Transverse colon (tissue), 3 donors: ENCODE measurements at regions not wholly inside any gene's neighbourhood (a gene's known extent, or its start where the extent isn't known, plus 50 kb on each side); places are given as distances from the start of the nearest gene placed in this dataset.
"Not testable (repeated sequence)": the region's sequence is repeated elsewhere in the genome, so short reads cannot be mapped to it uniquely, and the experiment has no call there.

Experiments used
- POLR2A ChIP-seq: fragments of 450-650 bp; IDR thresholded peaks from one replicate; pipeline ENCODE4 v1.6.1; 2016; ENCODE audit warnings: antibody characterized with exemption, mild to moderate bottlenecking, moderate library complexity
- TF ChIP-seq, protein P1 (sequence below), 5 experiments: fragments of 200-600 bp in 3 of 5; fragments of 450-650 bp in 2 of 5; sonication (generic) in 3 of 5; IDR thresholded peaks; 1 replicate in 2 of 5; 2 replicates in 3 of 5; pipeline ENCODE4 v1.5.1; 2016 to 2017; ENCODE audit warnings: antibody characterized with exemption in 5 of 5, inconsistent platforms in 3 of 5, mild to moderate bottlenecking in 2 of 5, moderate library complexity in 1 of 5

DNA sequence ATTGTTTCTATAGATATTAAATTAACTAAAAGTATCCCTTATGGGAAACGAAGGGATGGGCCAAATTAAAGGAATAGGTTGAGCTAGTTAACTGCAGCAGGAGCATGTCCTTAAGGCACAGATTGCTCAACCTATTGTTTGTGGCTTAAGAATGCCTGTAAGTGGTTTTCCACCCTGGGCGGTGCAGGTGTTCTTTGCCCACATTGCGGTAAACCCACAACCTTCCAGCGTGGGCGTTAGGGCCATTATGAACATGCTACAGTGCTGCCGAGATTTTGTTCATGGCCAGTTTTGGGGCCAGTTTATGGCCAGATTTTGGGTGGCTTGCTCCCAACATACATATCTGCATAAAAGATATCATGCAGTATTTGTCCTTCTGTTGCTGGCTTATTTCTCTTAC is 1196.8 kb downstream of the NCAM2 start:
- TF ChIP-seq, protein P1, sequence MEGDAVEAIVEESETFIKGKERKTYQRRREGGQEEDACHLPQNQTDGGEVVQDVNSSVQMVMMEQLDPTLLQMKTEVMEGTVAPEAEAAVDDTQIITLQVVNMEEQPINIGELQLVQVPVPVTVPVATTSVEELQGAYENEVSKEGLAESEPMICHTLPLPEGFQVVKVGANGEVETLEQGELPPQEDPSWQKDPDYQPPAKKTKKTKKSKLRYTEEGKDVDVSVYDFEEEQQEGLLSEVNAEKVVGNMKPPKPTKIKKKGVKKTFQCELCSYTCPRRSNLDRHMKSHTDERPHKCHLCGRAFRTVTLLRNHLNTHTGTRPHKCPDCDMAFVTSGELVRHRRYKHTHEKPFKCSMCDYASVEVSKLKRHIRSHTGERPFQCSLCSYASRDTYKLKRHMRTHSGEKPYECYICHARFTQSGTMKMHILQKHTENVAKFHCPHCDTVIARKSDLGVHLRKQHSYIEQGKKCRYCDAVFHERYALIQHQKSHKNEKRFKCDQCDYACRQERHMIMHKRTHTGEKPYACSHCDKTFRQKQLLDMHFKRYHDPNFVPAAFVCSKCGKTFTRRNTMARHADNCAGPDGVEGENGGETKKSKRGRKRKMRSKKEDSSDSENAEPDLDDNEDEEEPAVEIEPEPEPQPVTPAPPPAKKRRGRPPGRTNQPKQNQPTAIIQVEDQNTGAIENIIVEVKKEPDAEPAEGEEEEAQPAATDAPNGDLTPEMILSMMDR (IDR thresholded peaks at IDR 0.05) = not testable (repeated sequence)
- TF ChIP-seq POLR2A = not testable (repeated sequence)
